H9 (cell line): ENCODE measurements at regions not wholly inside any gene's neighbourhood (a gene's known extent, or its start where the extent isn't known, plus 50 kb on each side); places are given as distances from the start of the nearest gene placed in this dataset.

Experiments
- DNase-seq: peaks from one replicate; pipeline ENCODE4 v3.0.0-alpha.2; 2017
- H2AFZ ChIP-seq: one replicate; pipeline ENCODE4 v1.6.1; 2013; ENCODE audit warnings: mild to moderate bottlenecking, low read length, control low read depth, moderate library complexity
- H2AK5ac ChIP-seq: 2 replicates; pipeline ENCODE4 v1.6.1; 2013; ENCODE audit warnings: low read length, control low read depth, mixed read lengths; ENCODE audit not compliant: insufficient read length
- H2BK120ac ChIP-seq: one replicate; pipeline ENCODE4 v1.6.1; 2013; ENCODE audit warnings: low read depth, mild to moderate bottlenecking, low read length, control low read depth, inconsistent platforms; ENCODE audit not compliant: poor library complexity, severe bottlenecking
- H2BK12ac ChIP-seq: 2 replicates; pipeline ENCODE4 v1.6.1; 2013; ENCODE audit warnings: low read length, control low read depth, mixed read lengths, low read depth; ENCODE audit not compliant: insufficient read length
- H2BK15ac ChIP-seq: 2 replicates; pipeline ENCODE4 v1.6.1; 2013; ENCODE audit warnings: low read depth, low read length, control low read depth
- H2BK20ac ChIP-seq: one replicate; pipeline ENCODE4 v1.6.1; 2013; ENCODE audit warnings: low read depth, mild to moderate bottlenecking, low read length, control low read depth, inconsistent platforms; ENCODE audit not compliant: poor library complexity, severe bottlenecking
- H2BK5ac ChIP-seq: 2 replicates; pipeline ENCODE4 v1.6.1; 2013; ENCODE audit warnings: low read length, control low read depth, mixed read lengths; ENCODE audit not compliant: insufficient read length
- H3K14ac ChIP-seq: 2 replicates; pipeline ENCODE4 v1.6.1; 2013; ENCODE audit warnings: low read length, control low read depth; ENCODE audit not compliant: insufficient read depth
- H3K18ac ChIP-seq: 2 replicates; pipeline ENCODE4 v1.6.1; 2013; ENCODE audit warnings: low read depth, mild to moderate bottlenecking, mixed read lengths, low read length, control low read depth; ENCODE audit not compliant: insufficient read length
- H3K23ac ChIP-seq: 2 replicates; pipeline ENCODE4 v1.6.1; 2013; ENCODE audit warnings: low read length, control low read depth, mixed read lengths, low read depth; ENCODE audit not compliant: insufficient read length
- H3K23me2 ChIP-seq: 2 replicates; pipeline ENCODE4 v1.6.1; 2013; ENCODE audit warnings: low read depth, mild to moderate bottlenecking, mixed read lengths, low read length, control low read depth; ENCODE audit not compliant: insufficient read length, poor library complexity, severe bottlenecking
- H3K27ac ChIP-seq: 2 replicates; pipeline ENCODE4 v1.5.1; 2013; ENCODE audit warnings: low read length, control low read depth, mixed read lengths, low read depth; ENCODE audit not compliant: insufficient read length
- H3K27me3 ChIP-seq: 2 replicates; pipeline ENCODE4 v1.6.1; 2013; ENCODE audit warnings: low read length, control low read depth, inconsistent platforms; ENCODE audit not compliant: insufficient read depth
- H3K4ac ChIP-seq: 2 replicates; pipeline ENCODE4 v1.6.1; 2013; ENCODE audit warnings: low read depth, mild to moderate bottlenecking, control low read depth, inconsistent platforms, low read length, moderate library complexity
- H3K4me1 ChIP-seq: 2 replicates; pipeline ENCODE4 v1.6.1; 2013; ENCODE audit warnings: low read length, control low read depth, inconsistent platforms; ENCODE audit not compliant: insufficient read depth
- H3K4me2 ChIP-seq: 2 replicates; pipeline ENCODE4 v1.6.1; 2013; ENCODE audit warnings: low read length, control low read depth, mixed read lengths; ENCODE audit not compliant: insufficient read length, insufficient read depth
- H3K56ac ChIP-seq: 2 replicates; pipeline ENCODE4 v1.6.1; 2013; ENCODE audit warnings: low read depth, mild to moderate bottlenecking, mixed read lengths, low read length, control low read depth; ENCODE audit not compliant: insufficient read length
- H3K79me1 ChIP-seq: 2 replicates; pipeline ENCODE4 v1.6.1; 2013; ENCODE audit warnings: low read depth, mild to moderate bottlenecking, moderate library complexity, low read length, control low read depth, inconsistent platforms; ENCODE audit not compliant: insufficient read depth, poor library complexity, severe bottlenecking
- H3K79me2 ChIP-seq: 2 replicates; pipeline ENCODE4 v1.6.1; 2013; ENCODE audit warnings: low read length, control low read depth, inconsistent platforms; ENCODE audit not compliant: insufficient read depth
- H3K9ac ChIP-seq: 2 replicates; pipeline ENCODE4 v1.6.1; 2013; ENCODE audit warnings: low read length, control low read depth, mixed read lengths; ENCODE audit not compliant: insufficient read length; ENCODE audit errors: extremely low read depth
- H3K9me3 ChIP-seq: one replicate; pipeline ENCODE4 v1.6.1; 2013; ENCODE audit warnings: low read depth, low read length, inconsistent platforms; ENCODE audit not compliant: control insufficient read depth
- H3T11ph ChIP-seq: one replicate; pipeline ENCODE4 v1.6.1; 2013; ENCODE audit warnings: mild to moderate bottlenecking, low read length, control low read depth, inconsistent platforms
- H4K20me1 ChIP-seq: one replicate; pipeline ENCODE4 v1.6.1; 2013; ENCODE audit not compliant: control insufficient read depth, insufficient read length, insufficient read depth
- H4K5ac ChIP-seq: 2 replicates; pipeline ENCODE4 v1.6.1; 2013; ENCODE audit warnings: low read depth, mild to moderate bottlenecking, mixed read lengths, low read length, control low read depth; ENCODE audit not compliant: insufficient read length
- H4K8ac ChIP-seq: replicated peaks from 2 replicates; pipeline ENCODE4 v1.6.1; 2013; ENCODE audit warnings: low read length, control low read depth, mixed read lengths, low read depth; ENCODE audit not compliant: insufficient read length
- H4K91ac ChIP-seq: 2 replicates; pipeline ENCODE4 v1.6.1; 2013; ENCODE audit warnings: low read depth, mild to moderate bottlenecking, moderate library complexity, mixed read lengths, low read length, control low read depth; ENCODE audit not compliant: insufficient read length
- H3K27ac Mint-ChIP-seq, 3 experiments: 2 replicates in 2 of 3; 3 replicates in 1 of 3; pipeline ENCODE4 v1.8.0; 2020 to 2021; ENCODE audit warnings: mixed read lengths in 3 of 3, mild to moderate bottlenecking in 1 of 3, moderate library complexity in 1 of 3
- H3K27me3 Mint-ChIP-seq: 2 replicates; pipeline ENCODE4 v1.8.0; 2021; ENCODE audit warnings: low read depth, mild to moderate bottlenecking, moderate library complexity, mixed read lengths
- H3K36me3 Mint-ChIP-seq, 3 experiments: 2 replicates in 2 of 3; 3 replicates in 1 of 3; pipeline ENCODE4 v1.8.0; 2020 to 2021; ENCODE audit warnings: low read depth in 3 of 3, mixed read lengths in 3 of 3; ENCODE audit not compliant: insufficient read depth in 1 of 3
- H3K4me1 Mint-ChIP-seq, 2 experiments: 2 replicates each; pipeline ENCODE4 v1.8.0; 2020; ENCODE audit warnings: mixed read lengths in 2 of 2
- H3K4me3 Mint-ChIP-seq, 2 experiments: 2 replicates in 1 of 2; 3 replicates in 1 of 2; pipeline ENCODE4 v1.8.0; 2020 to 2021; ENCODE audit warnings: mild to moderate bottlenecking in 2 of 2, mixed read lengths in 2 of 2, moderate library complexity in 1 of 2
- H3K9me3 Mint-ChIP-seq, 2 experiments: 2 replicates in 1 of 2; 3 replicates in 1 of 2; pipeline ENCODE4 v1.8.0; 2020; ENCODE audit warnings: mild to moderate bottlenecking in 2 of 2, mixed read lengths in 2 of 2, moderate library complexity in 1 of 2
- WGBS: extraction: QIAGEN DNeasy Blood & Tissue Kit; methylation state at CpG from one replicate; pipeline ENCODE4 v1.1.7; 2013; ENCODE audit warnings: missing lambda C conversion rate, low lambda C conversion rate, mixed read lengths; ENCODE audit not compliant: insufficient read length; ENCODE audit errors: extremely low coverage; 5-methylcytosine and 5-hydroxymethylcytosine counted together
- TF ChIP-seq, protein P1 (sequence below): fragments of 200-600 bp; sonication (generic); conservative IDR thresholded peaks from 3 replicates; pipeline ENCODE4 v1.8.0; 2021; ENCODE audit warnings: antibody characterized with exemption, mild to moderate bottlenecking

DNA sequence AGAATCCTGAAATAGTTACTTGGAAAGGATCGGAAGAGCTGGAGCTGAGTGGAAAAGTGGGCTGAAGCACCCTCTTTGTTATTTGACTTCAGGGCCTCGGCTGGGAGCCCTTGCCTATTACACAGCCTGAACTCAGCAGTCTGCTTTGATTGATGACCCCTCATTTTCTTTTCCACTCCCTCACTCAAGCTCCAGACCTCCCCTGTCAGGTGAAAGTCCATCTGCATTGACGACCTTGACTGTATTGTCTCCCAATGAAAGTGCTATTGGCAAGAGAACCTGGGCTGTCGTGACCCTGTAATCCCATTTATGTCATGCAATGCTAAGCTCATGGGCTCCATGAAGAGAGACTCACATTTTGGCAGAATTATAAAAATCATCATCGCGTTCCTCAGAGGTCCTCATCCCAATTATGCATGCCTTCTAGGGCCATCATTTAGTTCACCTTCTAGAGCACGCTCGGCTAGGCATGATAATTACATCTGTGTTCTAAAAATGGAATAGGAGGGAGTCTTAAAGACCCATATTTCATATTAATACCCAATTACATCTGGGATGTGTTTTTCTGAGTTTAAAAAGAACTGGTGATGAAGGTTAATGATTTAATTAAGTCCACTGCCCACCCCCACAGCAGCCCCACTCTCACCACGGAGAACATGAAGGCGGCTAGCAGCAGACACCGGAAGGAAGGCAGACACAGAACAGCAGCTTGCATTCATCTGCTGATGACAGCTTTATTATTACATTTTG, 472.5 kb downstream of the PID1 start:
- no peak overlapping the region for H3K14ac ChIP-seq
- H3K4ac ChIP-seq, result no peak overlapping the region
- no peaks in the 10 kb centered on the region for H3K79me2 ChIP-seq
- TF ChIP-seq, protein P1, sequence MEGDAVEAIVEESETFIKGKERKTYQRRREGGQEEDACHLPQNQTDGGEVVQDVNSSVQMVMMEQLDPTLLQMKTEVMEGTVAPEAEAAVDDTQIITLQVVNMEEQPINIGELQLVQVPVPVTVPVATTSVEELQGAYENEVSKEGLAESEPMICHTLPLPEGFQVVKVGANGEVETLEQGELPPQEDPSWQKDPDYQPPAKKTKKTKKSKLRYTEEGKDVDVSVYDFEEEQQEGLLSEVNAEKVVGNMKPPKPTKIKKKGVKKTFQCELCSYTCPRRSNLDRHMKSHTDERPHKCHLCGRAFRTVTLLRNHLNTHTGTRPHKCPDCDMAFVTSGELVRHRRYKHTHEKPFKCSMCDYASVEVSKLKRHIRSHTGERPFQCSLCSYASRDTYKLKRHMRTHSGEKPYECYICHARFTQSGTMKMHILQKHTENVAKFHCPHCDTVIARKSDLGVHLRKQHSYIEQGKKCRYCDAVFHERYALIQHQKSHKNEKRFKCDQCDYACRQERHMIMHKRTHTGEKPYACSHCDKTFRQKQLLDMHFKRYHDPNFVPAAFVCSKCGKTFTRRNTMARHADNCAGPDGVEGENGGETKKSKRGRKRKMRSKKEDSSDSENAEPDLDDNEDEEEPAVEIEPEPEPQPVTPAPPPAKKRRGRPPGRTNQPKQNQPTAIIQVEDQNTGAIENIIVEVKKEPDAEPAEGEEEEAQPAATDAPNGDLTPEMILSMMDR, result no peak
- H3K9me3 ChIP-seq, result no peaks in the 10 kb centered on the region
- no peak overlapping the region for H4K91ac ChIP-seq
- Mint-ChIP-seq H3K4me1 (0 out of 4 replicates have a peak, but pooled peaks cover 0 to 3% of the 10 kb centered on the region in 2 experiments), H3K4me3 (no peak overlapping the region), H3K27ac (no peak overlapping the region; a peak in 1 of 7 replicates), H3K9me3 (no peaks in the 10 kb centered on the region), H3K27me3 (no peaks in the 10 kb centered on the region), H3K36me3 (no peaks in the 10 kb centered on the region)
- no peak overlapping the region for H3K9ac ChIP-seq
- no CpG with 5 or more reads among the region's 11 CpGs for WGBS
- H3T11ph ChIP-seq, result no peak overlapping the region
- H3K56ac ChIP-seq, result no peak overlapping the region
- no peak overlapping the region for H2BK20ac ChIP-seq
- H3K27ac ChIP-seq, result no peak overlapping the region
- H4K8ac ChIP-seq, result no peak overlapping the region
- no peaks in the 10 kb centered on the region for H3K27me3 ChIP-seq
- no peak overlapping the region for H2AFZ ChIP-seq
- no peak for DNase-seq
- no peak overlapping the region for H2BK15ac ChIP-seq
- no peak overlapping the region for H2BK120ac ChIP-seq
- H4K20me1 ChIP-seq, result no peaks in the 10 kb centered on the region
- H3K4me1 ChIP-seq, result no peaks in the 10 kb centered on the region
- no peak overlapping the region for H2BK5ac ChIP-seq
- H4K5ac ChIP-seq, result no peak overlapping the region
- no peaks in the 10 kb centered on the region for H3K23me2 ChIP-seq
- no peak overlapping the region for H2BK12ac ChIP-seq
- H3K23ac ChIP-seq, result no peak overlapping the region
- no peaks in the 10 kb centered on the region for H3K79me1 ChIP-seq
- no peak overlapping the region for H3K4me2 ChIP-seq
- H3K18ac ChIP-seq, result no peak overlapping the region
- no peak overlapping the region for H2AK5ac ChIP-seq
